Left ventricle myocardium inferior (tissue), 1 donor: ENCODE measurements at regions not wholly inside any gene's neighbourhood (a gene's known extent, or its start where the extent isn't known, plus 50 kb on each side); places are given as distances from the start of the nearest gene placed in this dataset.

ENCODE experiments used
- DNase-seq: peaks from one replicate; pipeline ENCODE4 v3.0.0-alpha.2; 2020
- H3K27ac ChIP-seq: fragments of 200-600 bp; replicated peaks from 2 replicates; pipeline ENCODE4 v1.8.0; 2021
- H3K27me3 ChIP-seq: fragments of 200-600 bp; 2 replicates; pipeline ENCODE4 v1.8.0; 2021; ENCODE audit warnings: low read depth
- H3K36me3 ChIP-seq: fragments of 200-600 bp; 2 replicates; pipeline ENCODE4 v1.8.0; 2021
- H3K4me1 ChIP-seq: fragments of 200-600 bp; 2 replicates; pipeline ENCODE4 v1.8.0; 2021
- H3K4me3 ChIP-seq: fragments of 200-600 bp; 2 replicates; pipeline ENCODE4 v1.8.0; 2021; ENCODE audit warnings: mild to moderate bottlenecking, moderate library complexity
- H3K9me3 ChIP-seq: fragments of 200-600 bp; replicated peaks from 2 replicates; pipeline ENCODE4 v1.8.0; 2021
- CTCF ChIP-seq: fragments of 200-600 bp; IDR thresholded peaks from 2 replicates; pipeline ENCODE4 v1.8.0; 2021; ENCODE audit warnings: antibody characterized with exemption, mild to moderate bottlenecking, borderline replicate concordance
- intact Hi-C: fragments of 100-400 bp; cut with micrococcal nuclease; formaldehyde crosslinking; loops from one replicate; pipeline ENCODE4 v1.11.0; 2022
- donor health status: DM: no; HTN: yes; CAD: no; lungs with severe emphysema.

DNA sequence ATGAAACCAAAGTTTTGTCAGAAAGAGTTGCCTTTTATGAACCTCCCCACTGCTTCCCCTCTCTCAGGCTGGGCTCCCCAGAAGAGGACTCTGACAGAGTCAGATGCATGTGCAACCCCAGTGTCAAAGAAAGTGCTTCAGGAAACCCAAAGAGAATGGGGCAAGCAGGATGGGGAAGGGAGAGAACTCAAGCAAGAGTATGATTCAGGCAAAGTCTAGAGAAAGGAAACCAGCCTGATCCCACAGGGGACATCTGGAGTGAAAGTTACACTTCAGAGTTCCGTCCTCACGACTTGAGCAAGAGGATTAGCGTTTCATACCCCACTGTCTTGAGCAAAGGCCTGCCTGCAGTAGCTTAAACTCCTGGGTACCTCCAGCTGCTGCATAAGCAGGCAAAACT is 51.8 kb upstream of the EPC2 start:
- H3K27ac ChIP-seq, result no peak overlapping the region
- H3K9me3 ChIP-seq, result no peaks in the 10 kb centered on the region
- no peaks in the 10 kb centered on the region for H3K36me3 ChIP-seq
- no peak for DNase-seq
- TF ChIP-seq CTCF, result no peak
- no peaks in the 10 kb centered on the region for H3K27me3 ChIP-seq
- intact Hi-C loops, result no loop called here
- no peaks in the 10 kb centered on the region for H3K4me1 ChIP-seq
- no peak overlapping the region for H3K4me3 ChIP-seq

- DNase-seq, result no peak
- Histone ChIP-seq H3K36me3 (no peaks in the 10 kb centered on the region), H3K4me3 (no peak overlapping the region), H3K9me3 (no peaks in the 10 kb centered on the region), H3K27me3 (no peaks in the 10 kb centered on the region), H3K4me1 (no peaks in the 10 kb centered on the region), H3K27ac (no peak overlapping the region)
- intact Hi-C loops, result no loop called here
- TF ChIP-seq CTCF, result no peak
These were observed 51.1 kb upstream of the EPC2 start for GRCh38 chr2:148593421-148593820.

- H3K4me1 ChIP-seq, result no peaks in the 10 kb centered on the region
- intact Hi-C loops, result no loop called here
These were observed 50.3 kb upstream of the EPC2 start for GRCh38 chr2:148594216-148594615.

More at GRCh38 chr2:148594216-148594615, 50.3 kb upstream of the EPC2 start:
- Histone ChIP-seq H3K27me3 (no peaks in the 10 kb centered on the region), H3K27ac (no peak overlapping the region), H3K36me3 (no peaks in the 10 kb centered on the region), H3K4me3 (no peak overlapping the region), H3K9me3 (no peaks in the 10 kb centered on the region)
- DNase-seq, result no peak
- no peak for TF ChIP-seq CTCF
